Activated CD8-positive, alpha-beta T cell treated with anti-CD3 and anti-CD28 coated beads, Interleukin-2, amount 10 ng/mL, durations not matched to agents 7 days and 5 days (primary cell): ENCODE measurements at regions not wholly inside any gene's neighbourhood (a gene's known extent, or its start where the extent isn't known, plus 50 kb on each side); places are given as distances from the start of the nearest gene placed in this dataset.

Experiments used
- ATAC-seq: fragments of 150-1000 bp; cut with Tn5 transposase; one replicate; pipeline ENCODE4 v1.10.0; 2021; ENCODE audit warnings: moderate library complexity
- CTCF ChIA-PET: fragments of 350-600 bp; sonication (Branson Sonifier 250); formaldehyde crosslinking; loops from one replicate; lab custom pipeline; 2021; ENCODE audit warnings: antibody characterized with exemption; lab: Charles Lee
- POLR2A ChIA-PET: fragments of 350-600 bp; sonication (Branson Sonifier 250); formaldehyde crosslinking; loops from one replicate; lab custom pipeline; 2021; ENCODE audit warnings: antibody characterized with exemption; lab: Charles Lee
- DNase-seq: peaks from one replicate; pipeline ENCODE4 v3.0.0-alpha.2; 2020
- H3K27ac Mint-ChIP-seq: one replicate; pipeline ENCODE4 v1.8.0; 2021; ENCODE audit warnings: mild to moderate bottlenecking, mixed read lengths
- H3K27me3 Mint-ChIP-seq: one replicate; pipeline ENCODE4 v1.8.0; 2021; ENCODE audit warnings: low read depth, mixed read lengths
- H3K36me3 Mint-ChIP-seq: one replicate; pipeline ENCODE4 v1.8.0; 2021; ENCODE audit warnings: low read depth, mixed read lengths
- H3K4me1 Mint-ChIP-seq: one replicate; pipeline ENCODE4 v1.8.0; 2021; ENCODE audit warnings: low read depth, mixed read lengths
- H3K4me3 Mint-ChIP-seq: one replicate; pipeline ENCODE4 v1.8.0; 2021; ENCODE audit warnings: mild to moderate bottlenecking, mixed read lengths
- H3K9me3 Mint-ChIP-seq: one replicate; pipeline ENCODE4 v1.8.0; 2022; ENCODE audit warnings: mixed read lengths; ENCODE audit not compliant: insufficient read depth

GRCh38 chr15:94778840-94779239, 547.5 kb downstream of the MCTP2 start:
- DNase-seq, result no peak
- no peaks in the 10 kb centered on the region for H3K36me3 Mint-ChIP-seq
- no peak for ATAC-seq
- ChIA-PET POLR2A (no interaction called here), CTCF (no interaction called here)
- H3K27ac Mint-ChIP-seq, result no peak overlapping the region
- no peaks in the 10 kb centered on the region for H3K27me3 Mint-ChIP-seq
- H3K9me3 Mint-ChIP-seq, result no peaks in the 10 kb centered on the region
- H3K4me3 Mint-ChIP-seq, result no peak overlapping the region
- H3K4me1 Mint-ChIP-seq, result peaks cover 4% of the 10 kb centered on the region

GRCh38 chr15:94780166-94780565, 548.8 kb downstream of the MCTP2 start:
- Mint-ChIP-seq H3K9me3 (no peaks in the 10 kb centered on the region), H3K4me1 (no peaks in the 10 kb centered on the region), H3K27me3 (no peaks in the 10 kb centered on the region), H3K27ac (no peak overlapping the region), H3K36me3 (no peaks in the 10 kb centered on the region), H3K4me3 (no peak overlapping the region)
- ChIA-PET POLR2A (no interaction called here), CTCF (no interaction called here)
- ATAC-seq, result no peak
- no peak for DNase-seq

GRCh38 chr15:94785091-94785490, 553.7 kb downstream of the MCTP2 start:
- CTCF ChIA-PET, result no interaction called here
- Mint-ChIP-seq H3K27ac (no peak overlapping the region), H3K9me3 (no peaks in the 10 kb centered on the region), H3K36me3 (no peaks in the 10 kb centered on the region), H3K27me3 (no peaks in the 10 kb centered on the region), H3K4me3 (no peak overlapping the region), H3K4me1 (no peaks in the 10 kb centered on the region)
- POLR2A ChIA-PET, result no interaction called here
- DNase-seq, result no peak
- ATAC-seq, result no peak

- H3K27ac Mint-ChIP-seq, result no peak overlapping the region
- POLR2A ChIA-PET, result no interaction called here
- CTCF ChIA-PET, result no interaction called here
- no peaks in the 10 kb centered on the region for H3K9me3 Mint-ChIP-seq
- ATAC-seq (no peak), DNase-seq (no peak)
- no peaks in the 10 kb centered on the region for H3K27me3 Mint-ChIP-seq
- no peaks in the 10 kb centered on the region for H3K36me3 Mint-ChIP-seq
- H3K4me1 Mint-ChIP-seq, result no peaks in the 10 kb centered on the region
- no peak overlapping the region for H3K4me3 Mint-ChIP-seq
Observed at GRCh38 chr15:94791008-94791407, 559.6 kb downstream of the MCTP2 start.

- H3K9me3 Mint-ChIP-seq, result no peaks in the 10 kb centered on the region
- POLR2A ChIA-PET, result no interaction called here
- H3K36me3 Mint-ChIP-seq, result no peaks in the 10 kb centered on the region
- no peak overlapping the region for H3K27ac Mint-ChIP-seq
- H3K27me3 Mint-ChIP-seq, result no peaks in the 10 kb centered on the region
- H3K4me3 Mint-ChIP-seq, result no peak overlapping the region
- CTCF ChIA-PET, result no interaction called here
- ATAC-seq (no peak), DNase-seq (no peak)
- no peaks in the 10 kb centered on the region for H3K4me1 Mint-ChIP-seq
Observed at GRCh38 chr15:94791510-94791909, 560.1 kb downstream of the MCTP2 start.

GRCh38 chr15:94792196-94792595, 560.8 kb downstream of the MCTP2 start:
- no peaks in the 10 kb centered on the region for H3K27me3 Mint-ChIP-seq
- no peaks in the 10 kb centered on the region for H3K9me3 Mint-ChIP-seq
- H3K36me3 Mint-ChIP-seq, result no peaks in the 10 kb centered on the region
- ChIA-PET POLR2A (no interaction called here), CTCF (no interaction called here)
- no peak for DNase-seq
- no peak overlapping the region for H3K27ac Mint-ChIP-seq
- H3K4me1 Mint-ChIP-seq, result no peaks in the 10 kb centered on the region
- no peak for ATAC-seq
- H3K4me3 Mint-ChIP-seq, result no peak overlapping the region

- H3K4me3 Mint-ChIP-seq, result no peak overlapping the region
- H3K36me3 Mint-ChIP-seq, result no peaks in the 10 kb centered on the region
- no peak overlapping the region for H3K27ac Mint-ChIP-seq
- no peaks in the 10 kb centered on the region for H3K27me3 Mint-ChIP-seq
- H3K9me3 Mint-ChIP-seq, result no peaks in the 10 kb centered on the region
- ChIA-PET POLR2A (no interaction called here), CTCF (no interaction called here)
- DNase-seq (no peak), ATAC-seq (no peak)
- no peaks in the 10 kb centered on the region for H3K4me1 Mint-ChIP-seq
Observed at GRCh38 chr15:94793207-94793606, 561.8 kb downstream of the MCTP2 start.

GRCh38 chr15:94793641-94794040, 562.3 kb downstream of the MCTP2 start:
- Mint-ChIP-seq H3K4me3 (no peak overlapping the region), H3K9me3 (no peaks in the 10 kb centered on the region), H3K4me1 (no peaks in the 10 kb centered on the region), H3K27ac (no peak overlapping the region), H3K27me3 (no peaks in the 10 kb centered on the region), H3K36me3 (no peaks in the 10 kb centered on the region)
- ATAC-seq (no peak), DNase-seq (no peak)
- CTCF ChIA-PET, result no interaction called here
- POLR2A ChIA-PET, result no interaction called here

GRCh38 chr15:94804613-94805012, 573.3 kb downstream of the MCTP2 start:
- ChIA-PET POLR2A (no interaction called here), CTCF (no interaction called here)
- no peak for ATAC-seq
- no peaks in the 10 kb centered on the region for H3K4me1 Mint-ChIP-seq
- H3K27ac Mint-ChIP-seq, result no peak overlapping the region
- no peak overlapping the region for H3K4me3 Mint-ChIP-seq
- H3K36me3 Mint-ChIP-seq, result no peaks in the 10 kb centered on the region
- peaks cover 9% of the 10 kb centered on the region for H3K9me3 Mint-ChIP-seq
- no peak for DNase-seq
- no peaks in the 10 kb centered on the region for H3K27me3 Mint-ChIP-seq

- H3K36me3 Mint-ChIP-seq, result no peaks in the 10 kb centered on the region
- H3K27me3 Mint-ChIP-seq, result no peaks in the 10 kb centered on the region
- no peak for ATAC-seq
- no peak for DNase-seq
- no peak overlapping the region for H3K27ac Mint-ChIP-seq
- CTCF ChIA-PET, result no interaction called here
- POLR2A ChIA-PET, result no interaction called here
- no peaks in the 10 kb centered on the region for H3K4me1 Mint-ChIP-seq
- no peak overlapping the region for H3K4me3 Mint-ChIP-seq
- no peaks in the 10 kb centered on the region for H3K9me3 Mint-ChIP-seq
Observed at GRCh38 chr15:94815110-94815731, 583.9 kb downstream of the MCTP2 start.

GRCh38 chr15:94815914-94816313, 584.6 kb downstream of the MCTP2 start:
- H3K9me3 Mint-ChIP-seq, result no peaks in the 10 kb centered on the region
- H3K4me3 Mint-ChIP-seq, result no peak overlapping the region
- no peak overlapping the region for H3K27ac Mint-ChIP-seq
- no peaks in the 10 kb centered on the region for H3K36me3 Mint-ChIP-seq
- no peaks in the 10 kb centered on the region for H3K27me3 Mint-ChIP-seq
- DNase-seq (no peak), ATAC-seq (no peak)
- CTCF ChIA-PET, result no interaction called here
- H3K4me1 Mint-ChIP-seq, result no peaks in the 10 kb centered on the region
- POLR2A ChIA-PET, result no interaction called here

GRCh38 chr15:94829887-94830884, 598.8 kb downstream of the MCTP2 start:
- Mint-ChIP-seq H3K9me3 (no peaks in the 10 kb centered on the region), H3K27me3 (no peaks in the 10 kb centered on the region), H3K36me3 (no peaks in the 10 kb centered on the region), H3K27ac (no peak overlapping the region), H3K4me3 (no peak overlapping the region), H3K4me1 (no peaks in the 10 kb centered on the region)
- POLR2A ChIA-PET, result no interaction called here
- CTCF ChIA-PET, result no interaction called here
- DNase-seq (no peak), ATAC-seq (no peak)
